K562 (cell line): ENCODE measurements at regions not wholly inside any gene's neighbourhood (a gene's known extent, or its start where the extent isn't known, plus 50 kb on each side); places are given as distances from the start of the nearest gene placed in this dataset.

Experiments used
- ATAC-seq: fragments of 200-7000 bp; cut with Tn5 transposase; 3 replicates; pipeline ENCODE4 v1.9.1; 2020; ENCODE audit warnings: moderate library complexity
- BruUV-seq: library from RNA; stranded (reverse); fragments of 400-500 nt; replicated peaks from 2 replicates; lab custom pipeline; 2021; lab: Mats Ljungman, UMichigan
- CTCF ChIA-PET: fragments of 300-600 bp; formaldehyde crosslinking; extraction: SDS; loops from one replicate; lab custom pipeline; 2021; ENCODE audit warnings: low intra/inter-chr PET ratio; lab: Yijun Ruan, JAX
- POLR2A ChIA-PET: fragments of 300-600, 350-650 bp; sonication (Branson Sonifier 250); formaldehyde crosslinking; extraction: SDS; loops from one replicate; lab custom pipeline; 2021; ENCODE audit warnings: antibody characterized with exemption, inconsistent platforms; lab: Yijun Ruan, JAX
- DNase-seq, 4 experiments: peaks; one replicate each; pipeline versions ENCODE4 v3.0.0 to v3.0.0-alpha.2; 2011 to 2018; ENCODE audit warnings: low spot score in 3 of 4, mixed read lengths in 3 of 4; ENCODE audit errors: extremely low read depth in 1 of 4
- FAIRE-seq: peaks from 2 replicates; lab custom pipeline; 2011; peaks lifted over from hg19 to GRCh38; lab: Jason Lieb, UNC
- H2AFZ ChIP-seq: 2 replicates; pipeline ENCODE4 v1.6.0; 2011; ENCODE audit warnings: low read depth, low read length, control low read depth, inconsistent platforms
- H3K27ac ChIP-seq: fragments of 200-600 bp; 3 replicates; pipeline ENCODE4 v1.8.0; 2011; ENCODE audit warnings: low read depth, mild to moderate bottlenecking, control low read depth, inconsistent platforms, low read length, moderate library complexity, mixed read lengths; ENCODE audit errors: extremely low read depth
- H3K27me3 ChIP-seq, 2 experiments: fragments of 300-600 bp in 1 of 2; 2 replicates in 1 of 2; 3 replicates in 1 of 2; pipeline versions ENCODE4 v1.6.0 to v1.8.0; 2011; ENCODE audit warnings: inconsistent platforms in 2 of 2, low read length in 2 of 2, mild to moderate bottlenecking in 1 of 2, mixed read lengths in 1 of 2, moderate library complexity in 1 of 2; ENCODE audit not compliant: control insufficient read depth in 2 of 2, insufficient read depth in 2 of 2
- H3K36me3 ChIP-seq: fragments of 300-600 bp; 3 replicates; pipeline ENCODE4 v1.8.0; 2011; ENCODE audit warnings: mild to moderate bottlenecking, low read length, inconsistent platforms; ENCODE audit not compliant: control insufficient read depth, insufficient read depth
- H3K4me1 ChIP-seq, 2 experiments: fragments of 200-600 bp in 1 of 2; replicated peaks in 1 of 2; 2 replicates in 1 of 2; 3 replicates in 1 of 2; pipeline versions ENCODE4 v1.5.1 to v1.8.0; 2011; ENCODE audit warnings: inconsistent platforms in 2 of 2, low read length in 2 of 2, mild to moderate bottlenecking in 1 of 2, mixed read lengths in 1 of 2, moderate library complexity in 1 of 2; ENCODE audit not compliant: control insufficient read depth in 2 of 2, insufficient read depth in 2 of 2
- H3K4me2 ChIP-seq: 2 replicates; pipeline ENCODE4 v1.6.1; 2011; ENCODE audit warnings: low read length, control low read depth, inconsistent platforms, mixed read lengths; ENCODE audit not compliant: insufficient read depth
- H3K4me3 ChIP-seq: fragments of 200-600 bp; sonication (generic), shearing (Covaris generic); 2 replicates; pipeline ENCODE4 v1.5.1; 2016; ENCODE audit warnings: control low read depth, inconsistent platforms
- H3K79me2 ChIP-seq: fragments of 200-600 bp; 3 replicates; pipeline ENCODE4 v1.8.0; 2011; ENCODE audit warnings: low read length, inconsistent platforms; ENCODE audit not compliant: control insufficient read depth, insufficient read depth
- H3K9ac ChIP-seq, 2 experiments: 2 replicates each; pipeline versions ENCODE4 v1.6.0 to v1.6.1; 2011; ENCODE audit warnings: low read depth in 2 of 2, low read length in 2 of 2, control low read depth in 1 of 2, inconsistent platforms in 1 of 2, mild to moderate bottlenecking in 1 of 2, mixed read lengths in 1 of 2; ENCODE audit not compliant: insufficient read depth in 1 of 2
- H3K9me1 ChIP-seq: one replicate; pipeline ENCODE4 v1.6.0; 2011; ENCODE audit warnings: inconsistent platforms, mild to moderate bottlenecking, low read length, moderate library complexity; ENCODE audit not compliant: control insufficient read depth, insufficient read depth
- H3K9me3 ChIP-seq: replicated peaks from 2 replicates; pipeline ENCODE4 v1.5.1; 2011; ENCODE audit warnings: low read depth, low read length, inconsistent platforms; ENCODE audit not compliant: control insufficient read depth, insufficient read depth
- H4K20me1 ChIP-seq: replicated peaks from 2 replicates; pipeline ENCODE4 v1.6.1; 2011; ENCODE audit warnings: low read length, inconsistent platforms, mixed read lengths; ENCODE audit not compliant: control insufficient read depth, insufficient read depth
- BDP1 ChIP-seq: IDR thresholded peaks from 3 replicates; pipeline ENCODE4 v1.6.1; 2011; ENCODE audit not compliant: insufficient read length, insufficient read depth
- ELF2 ChIP-seq: fragments of 250-450 bp; sonication (Bioruptor Pico); IDR thresholded peaks from 2 replicates; pipeline ENCODE4 v1.5.0; 2021; ENCODE audit warnings: mild to moderate bottlenecking
- GABPB1 ChIP-seq: sonication (generic); formaldehyde crosslinking; IDR thresholded peaks from 2 replicates; pipeline ENCODE4 v1.8.0; 2022; ENCODE audit warnings: mild to moderate bottlenecking, missing genetic modification reagents
- NONO ChIP-seq, 2 experiments: fragments of 200-400 bp in 1 of 2; fragments of 450-650 bp in 1 of 2; formaldehyde crosslinking in 1 of 2; IDR thresholded peaks; 2 replicates each; pipeline ENCODE4 v1.6.1; 2017; ENCODE audit warnings: low read depth in 2 of 2, mild to moderate bottlenecking in 2 of 2, moderate library complexity in 2 of 2, low read length in 1 of 2
- SMAD1 ChIP-seq: fragments of 150-350 bp; IDR thresholded peaks from 2 replicates; pipeline ENCODE4 v1.6.1; 2014; ENCODE audit warnings: low read length, low read depth; ENCODE audit not compliant: partially characterized antibody
- SRSF1 ChIP-seq: fragments of 200-400 bp; formaldehyde crosslinking; IDR thresholded peaks from 2 replicates; pipeline ENCODE4 v1.6.1; 2017; ENCODE audit warnings: mild to moderate bottlenecking, low read depth, low read length, moderate library complexity
- TSC22D4 ChIP-seq: fragments of 450-650 bp; IDR thresholded peaks from 2 replicates; pipeline ENCODE4 v1.6.1; 2016; ENCODE audit warnings: missing genetic modification characterization, missing biosample characterization, control low read depth
- ZNF174 ChIP-seq: fragments of 250-450 bp; sonication (Bioruptor Pico); IDR thresholded peaks from 2 replicates; pipeline ENCODE4 v1.4.0; 2020; ENCODE audit warnings: mild to moderate bottlenecking
- ZNF561 ChIP-seq: fragments of 450-650 bp; formaldehyde crosslinking; conservative IDR thresholded peaks from 2 replicates; pipeline ENCODE4 v1.4.0; 2020; ENCODE audit warnings: mild to moderate bottlenecking, moderate library complexity
- ZNF589 ChIP-seq: fragments of 200-800 bp; sonication (Bioruptor generic); IDR thresholded peaks from 2 replicates; pipeline ENCODE4 v1.6.1; 2016; ENCODE audit warnings: low read depth, missing genetic modification characterization, missing compliant biosample characterization
- WGBS: fragments of 100-300 bp; shearing (Covaris generic); methylation state at CpG from one replicate; pipeline ENCODE4 v1.1.6; 2016; ENCODE audit warnings: low coverage, mixed read lengths; ENCODE audit not compliant: insufficient coverage; ENCODE audit errors: missing lambda C conversion rate; 5-methylcytosine and 5-hydroxymethylcytosine counted together
- in situ Hi-C: fragments of 300-500 bp; cut with MboI; formaldehyde crosslinking; loops from 4 replicates; pipeline ENCODE4 v1.15.0; 2018; ENCODE audit warnings: inconsistent platforms, mixed read lengths
- intact Hi-C: fragments of 100-400 bp; cut with micrococcal nuclease; formaldehyde crosslinking; loops from 2 replicates; pipeline ENCODE4 v1.14.2; 2022
- TF ChIP-seq, protein P1 (sequence below): fragments of 450-650 bp; formaldehyde crosslinking; IDR thresholded peaks from 2 replicates; pipeline ENCODE4 v1.4.0; 2020; ENCODE audit warnings: mild to moderate bottlenecking
- TF ChIP-seq, protein P2 (sequence below): sonication (generic); formaldehyde crosslinking; IDR thresholded peaks from 2 replicates; pipeline ENCODE4 v1.8.1; 2023; ENCODE audit warnings: mild to moderate bottlenecking, missing genetic modification reagents, moderate library complexity

DNA sequence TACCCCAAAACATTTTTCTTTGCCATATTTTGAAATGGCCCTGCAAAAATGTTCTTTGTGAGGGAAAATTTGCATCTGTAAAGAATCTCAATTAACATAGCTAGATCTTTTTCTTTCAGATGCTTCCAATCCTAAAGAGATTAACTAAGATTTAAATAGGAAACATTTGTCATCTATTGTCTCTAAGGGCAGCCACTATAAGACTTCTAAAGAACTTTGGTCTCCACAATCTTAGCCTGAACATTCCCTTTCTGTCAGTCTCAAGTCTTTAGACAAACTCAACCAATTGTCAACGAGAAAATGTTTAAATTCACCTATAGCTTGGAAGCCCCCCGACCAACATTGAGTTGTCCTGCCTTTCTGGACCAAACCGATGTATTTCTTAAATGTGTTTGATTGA lies 71.1 kb upstream of the RASSF8 start:
- H3K36me3 ChIP-seq = no peaks in the 10 kb centered on the region
- DNase-seq (no peak), ATAC-seq (no peak), FAIRE-seq (no peak)
- no peak overlapping the region for H3K4me2 ChIP-seq
- ChIA-PET CTCF (no interaction called here), POLR2A (no interaction called here)
- no TSS peak for BruUV-seq
- TF ChIP-seq SRSF1 = no peak
- TF ChIP-seq NONO (IDR thresholded peaks at IDR 0.05; ENCODE audit: low read depth in 2 of 2, low read length in 1 of 2) = no peak
- no peak for TF ChIP-seq BDP1
- TF ChIP-seq, protein P1, sequence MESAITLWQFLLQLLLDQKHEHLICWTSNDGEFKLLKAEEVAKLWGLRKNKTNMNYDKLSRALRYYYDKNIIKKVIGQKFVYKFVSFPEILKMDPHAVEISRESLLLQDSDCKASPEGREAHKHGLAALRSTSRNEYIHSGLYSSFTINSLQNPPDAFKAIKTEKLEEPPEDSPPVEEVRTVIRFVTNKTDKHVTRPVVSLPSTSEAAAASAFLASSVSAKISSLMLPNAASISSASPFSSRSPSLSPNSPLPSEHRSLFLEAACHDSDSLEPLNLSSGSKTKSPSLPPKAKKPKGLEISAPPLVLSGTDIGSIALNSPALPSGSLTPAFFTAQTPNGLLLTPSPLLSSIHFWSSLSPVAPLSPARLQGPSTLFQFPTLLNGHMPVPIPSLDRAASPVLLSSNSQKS (CRISPR knock-in tag) = no peak
- TF ChIP-seq ZNF589 (CRISPR knock-in tag) = no peak
- H3K4me1 ChIP-seq = peaks cover 0 to 7% of the 10 kb centered on the region in 2 experiments; a peak in 2 of 5 replicates
- no peaks in the 10 kb centered on the region for H4K20me1 ChIP-seq
- H3K79me2 ChIP-seq = no peaks in the 10 kb centered on the region
- no peak overlapping the region for H3K27ac ChIP-seq
- no peak overlapping the region for H3K9ac ChIP-seq
- WGBS = 0% methylated on average over 3 of the region's 3 CpGs
- H3K4me3 ChIP-seq = no peak overlapping the region
- H3K9me1 ChIP-seq = no peaks in the 10 kb centered on the region
- intact Hi-C loops = no loop called here
- in situ Hi-C loops = no loop called here
- no peak overlapping the region for H2AFZ ChIP-seq
- no peaks in the 10 kb centered on the region for H3K9me3 ChIP-seq
- H3K27me3 ChIP-seq = peaks cover 2 to 24% of the 10 kb centered on the region in 2 experiments; a peak in 3 of 5 replicates

DNA sequence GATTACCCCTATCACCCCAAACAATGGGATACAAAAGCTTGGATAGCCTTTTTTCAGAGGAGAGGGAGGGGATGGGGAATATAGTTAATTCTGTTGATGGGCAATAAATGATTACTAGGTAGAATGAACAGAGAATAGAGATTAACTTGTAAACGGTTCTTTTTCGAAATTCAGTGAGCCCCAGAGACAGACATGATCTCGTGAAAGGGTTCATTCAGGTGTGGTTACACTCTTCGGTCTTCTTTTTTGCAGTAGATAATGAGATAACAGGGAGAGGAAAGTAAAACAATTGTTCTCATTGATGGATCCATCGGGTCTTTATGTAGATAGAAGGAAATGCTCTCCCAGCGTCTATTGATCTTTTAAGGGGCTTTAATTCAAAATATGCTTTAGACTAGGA lies 69.3 kb upstream of the RASSF8 start:
- DNase-seq (no peak), ATAC-seq (no peak), FAIRE-seq (no peak)
- Histone ChIP-seq H3K79me2 (no peaks in the 10 kb centered on the region), H3K9ac (no peak overlapping the region), H3K9me3 (no peaks in the 10 kb centered on the region), H3K9me1 (no peaks in the 10 kb centered on the region), H4K20me1 (no peaks in the 10 kb centered on the region), H3K27me3 (peaks cover 0 to 20% of the 10 kb centered on the region in 2 experiments; a peak in 3 of 5 replicates), H3K4me3 (no peak overlapping the region), H3K4me1 (peaks cover 0 to 3% of the 10 kb centered on the region in 2 experiments; a peak in 2 of 5 replicates), H2AFZ (no peak overlapping the region), H3K36me3 (no peaks in the 10 kb centered on the region), H3K27ac (no peak overlapping the region), H3K4me2 (no peak overlapping the region)
- in situ Hi-C loops = no loop called here
- intact Hi-C loops = no loop called here
- BruUV-seq = no TSS peak
- 0% methylated on average over 6 of the region's 6 CpGs for WGBS
- TF ChIP-seq ELF2 (CRISPR knock-in tag) (no peak), SMAD1 (no peak), ZNF174 (CRISPR knock-in tag) (no peak), TSC22D4 (tag) (no peak), ZNF561 (no peak), GABPB1 (CRISPR knock-in tag) (no peak)
- TF ChIP-seq, protein P2, sequence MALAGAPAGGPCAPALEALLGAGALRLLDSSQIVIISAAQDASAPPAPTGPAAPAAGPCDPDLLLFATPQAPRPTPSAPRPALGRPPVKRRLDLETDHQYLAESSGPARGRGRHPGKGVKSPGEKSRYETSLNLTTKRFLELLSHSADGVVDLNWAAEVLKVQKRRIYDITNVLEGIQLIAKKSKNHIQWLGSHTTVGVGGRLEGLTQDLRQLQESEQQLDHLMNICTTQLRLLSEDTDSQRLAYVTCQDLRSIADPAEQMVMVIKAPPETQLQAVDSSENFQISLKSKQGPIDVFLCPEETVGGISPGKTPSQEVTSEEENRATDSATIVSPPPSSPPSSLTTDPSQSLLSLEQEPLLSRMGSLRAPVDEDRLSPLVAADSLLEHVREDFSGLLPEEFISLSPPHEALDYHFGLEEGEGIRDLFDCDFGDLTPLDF (CRISPR knock-in tag) = no peak
- POLR2A ChIA-PET = interaction anchor here (1.4 kb wide), 1 partner anchor 10 kb away, joined by 3 read pairs; no protein-coding TSS in a partner anchor
- CTCF ChIA-PET = no interaction called here
